Breast epithelium (tissue), 3 donors: ENCODE measurements at regions not wholly inside any gene's neighbourhood (a gene's known extent, or its start where the extent isn't known, plus 50 kb on each side); places are given as distances from the start of the nearest gene placed in this dataset.

Experiments
- POLR2A ChIP-seq: fragments of 450-650 bp; IDR thresholded peaks from one replicate; pipeline ENCODE4 v1.6.1; 2016; ENCODE audit warnings: antibody characterized with exemption, mild to moderate bottlenecking, moderate library complexity
- TF ChIP-seq, protein P1 (sequence below), 3 donors: fragments of 450-650 bp; IDR thresholded peaks; one replicate each; pipeline ENCODE4 v1.5.1; 2016 to 2017; ENCODE audit warnings: antibody characterized with exemption in 3 of 3, mild to moderate bottlenecking in 3 of 3, moderate library complexity in 3 of 3

DNA sequence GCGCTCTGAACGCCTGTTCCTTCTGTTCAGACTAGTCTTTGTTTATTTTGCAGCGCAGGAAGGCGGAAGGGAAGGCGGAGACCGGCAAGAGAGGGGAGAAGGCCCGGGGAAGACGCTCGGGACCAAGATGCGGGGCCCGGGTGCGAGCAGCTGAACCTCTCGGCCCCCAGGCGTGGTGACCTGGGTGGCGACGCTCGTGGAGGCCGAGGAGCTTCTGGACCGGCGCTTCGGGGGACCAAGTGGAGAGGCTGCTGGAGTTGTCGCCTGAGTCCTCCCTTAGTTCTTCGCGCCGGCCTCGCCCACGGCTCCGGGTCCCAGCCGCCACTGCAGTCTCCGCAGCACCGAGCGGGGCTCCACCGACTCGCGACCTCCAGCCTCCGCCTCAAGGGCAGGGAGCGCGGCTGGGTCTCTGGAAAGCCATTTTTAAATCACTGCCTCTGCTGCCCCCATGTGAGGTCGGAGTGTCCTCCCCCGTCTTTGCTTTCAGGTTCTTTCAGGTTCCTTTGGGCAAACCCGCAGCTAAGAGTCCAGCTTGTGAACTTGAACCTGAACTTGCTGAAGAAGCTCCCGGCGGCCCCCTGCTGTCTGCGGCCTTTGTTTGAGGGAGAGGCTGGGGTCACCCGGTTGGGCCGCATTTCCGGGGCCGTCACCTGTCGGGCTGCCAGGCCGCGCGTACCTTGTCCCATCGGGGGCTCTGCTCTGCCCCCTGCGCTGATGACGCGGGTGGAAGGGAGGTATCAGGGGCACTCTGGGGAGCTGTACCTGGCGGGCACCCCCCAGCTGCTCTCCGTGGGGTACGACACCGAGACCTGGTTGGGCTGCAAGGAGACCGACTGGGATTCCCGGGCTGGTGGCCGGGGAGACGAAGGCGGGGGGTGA lies 136.0 kb downstream of the KIF20B start:
- no peak for TF ChIP-seq POLR2A
- TF ChIP-seq, protein P1, sequence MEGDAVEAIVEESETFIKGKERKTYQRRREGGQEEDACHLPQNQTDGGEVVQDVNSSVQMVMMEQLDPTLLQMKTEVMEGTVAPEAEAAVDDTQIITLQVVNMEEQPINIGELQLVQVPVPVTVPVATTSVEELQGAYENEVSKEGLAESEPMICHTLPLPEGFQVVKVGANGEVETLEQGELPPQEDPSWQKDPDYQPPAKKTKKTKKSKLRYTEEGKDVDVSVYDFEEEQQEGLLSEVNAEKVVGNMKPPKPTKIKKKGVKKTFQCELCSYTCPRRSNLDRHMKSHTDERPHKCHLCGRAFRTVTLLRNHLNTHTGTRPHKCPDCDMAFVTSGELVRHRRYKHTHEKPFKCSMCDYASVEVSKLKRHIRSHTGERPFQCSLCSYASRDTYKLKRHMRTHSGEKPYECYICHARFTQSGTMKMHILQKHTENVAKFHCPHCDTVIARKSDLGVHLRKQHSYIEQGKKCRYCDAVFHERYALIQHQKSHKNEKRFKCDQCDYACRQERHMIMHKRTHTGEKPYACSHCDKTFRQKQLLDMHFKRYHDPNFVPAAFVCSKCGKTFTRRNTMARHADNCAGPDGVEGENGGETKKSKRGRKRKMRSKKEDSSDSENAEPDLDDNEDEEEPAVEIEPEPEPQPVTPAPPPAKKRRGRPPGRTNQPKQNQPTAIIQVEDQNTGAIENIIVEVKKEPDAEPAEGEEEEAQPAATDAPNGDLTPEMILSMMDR (IDR thresholded peaks at IDR 0.05), result no peak
